Liver (tissue), 8 donors: ENCODE measurements at regions not wholly inside any gene's neighbourhood (a gene's known extent, or its start where the extent isn't known, plus 50 kb on each side); places are given as distances from the start of the nearest gene placed in this dataset.

Experiments used
- DNase-seq: peaks from one replicate; pipeline ENCODE4 v3.0.0-alpha.2; 2017; ENCODE audit warnings: low spot score
- H3K27ac ChIP-seq, 2 donors: one replicate each; pipeline ENCODE4 v1.7.0; 2013; ENCODE audit warnings: inconsistent platforms in 2 of 2, low read length in 2 of 2, control low read depth in 1 of 2, low read depth in 1 of 2, mild to moderate bottlenecking in 1 of 2
- H3K27me3 ChIP-seq, 4 donors: one replicate each; pipeline versions ENCODE4 v1.6.1 to v1.7.0; 2013; ENCODE audit warnings: low read length in 3 of 4, inconsistent platforms in 1 of 4, mild to moderate bottlenecking in 1 of 4, moderate library complexity in 1 of 4; ENCODE audit not compliant: control insufficient read depth in 4 of 4, insufficient read depth in 4 of 4
- H3K36me3 ChIP-seq, 4 donors: one replicate each; pipeline versions ENCODE4 v1.6.1 to v1.7.0; 2013; ENCODE audit warnings: low read length in 3 of 4, mild to moderate bottlenecking in 3 of 4, low read depth in 1 of 4, moderate library complexity in 1 of 4; ENCODE audit not compliant: control insufficient read depth in 4 of 4, insufficient read depth in 3 of 4
- H3K4me1 ChIP-seq, 4 donors: one replicate each; pipeline versions ENCODE4 v1.6.1 to v1.7.0; 2013; ENCODE audit warnings: low read length in 3 of 4, mild to moderate bottlenecking in 3 of 4, moderate library complexity in 1 of 4; ENCODE audit not compliant: control insufficient read depth in 4 of 4, insufficient read depth in 4 of 4
- H3K4me3 ChIP-seq, 3 donors: one replicate each; pipeline versions ENCODE4 v1.6.1 to v1.7.0; 2013; ENCODE audit warnings: low read length in 3 of 3, control low read depth in 1 of 3, low read depth in 1 of 3, mild to moderate bottlenecking in 1 of 3
- H3K9ac ChIP-seq, 2 donors: one replicate each; pipeline ENCODE4 v1.7.0; 2013; ENCODE audit warnings: low read length in 2 of 2, mild to moderate bottlenecking in 2 of 2, moderate library complexity in 2 of 2, control low read depth in 1 of 2, low read depth in 1 of 2
- H3K9me3 ChIP-seq, 4 donors: one replicate each; pipeline versions ENCODE4 v1.6.1 to v1.7.0; 2013; ENCODE audit warnings: low read length in 3 of 4; ENCODE audit not compliant: control insufficient read depth in 4 of 4
- CTCF ChIP-seq: fragments of 150-350 bp; IDR thresholded peaks from 2 replicates; pipeline ENCODE4 v1.5.1; 2017; ENCODE audit warnings: improper control_type of control experiment, low read depth, low read length; ENCODE audit not compliant: missing input control
- EGR1 ChIP-seq, 2 donors: IDR thresholded peaks; 2 replicates each; pipeline ENCODE4 v1.6.1; 2016 to 2018; ENCODE audit warnings: antibody characterized with exemption in 2 of 2, low read depth in 2 of 2
- FOXA1 ChIP-seq: IDR thresholded peaks from 2 replicates; pipeline ENCODE4 v1.6.1; 2016; ENCODE audit warnings: antibody characterized with exemption
- GABPA ChIP-seq, 2 donors: IDR thresholded peaks in 1 of 2; conservative IDR thresholded peaks in 1 of 2; 2 replicates each; pipeline ENCODE4 v1.6.1; 2016; ENCODE audit warnings: antibody characterized with exemption in 2 of 2, mild to moderate bottlenecking in 1 of 2, moderate library complexity in 1 of 2
- HNF4A ChIP-seq, 2 donors: conservative IDR thresholded peaks; 2 replicates each; pipeline ENCODE4 v1.6.1; 2016; ENCODE audit warnings: antibody characterized with exemption in 2 of 2, mild to moderate bottlenecking in 2 of 2
- HNF4G ChIP-seq: IDR thresholded peaks from 2 replicates; pipeline ENCODE4 v1.6.1; 2016; ENCODE audit warnings: antibody characterized with exemption
- JUND ChIP-seq, 2 donors: IDR thresholded peaks; 2 replicates each; pipeline ENCODE4 v1.6.1; 2016; ENCODE audit warnings: antibody characterized with exemption in 2 of 2
- NR2F2 ChIP-seq: IDR thresholded peaks from 2 replicates; pipeline ENCODE4 v1.6.1; 2016; ENCODE audit warnings: antibody characterized with exemption
- RAD21 ChIP-seq, 2 donors: IDR thresholded peaks; 2 replicates each; pipeline ENCODE4 v1.6.1; 2016; ENCODE audit warnings: antibody characterized with exemption in 2 of 2, mild to moderate bottlenecking in 2 of 2
- REST ChIP-seq: IDR thresholded peaks from 2 replicates; pipeline ENCODE4 v1.6.1; 2016; ENCODE audit warnings: antibody characterized with exemption, mild to moderate bottlenecking
- RXRA ChIP-seq, 2 donors: IDR thresholded peaks; 2 replicates each; pipeline ENCODE4 v1.6.1; 2017 to 2018; ENCODE audit warnings: antibody characterized with exemption in 2 of 2, mild to moderate bottlenecking in 1 of 2
- SP1 ChIP-seq: IDR thresholded peaks from 2 replicates; pipeline ENCODE4 v1.6.1; 2018; ENCODE audit warnings: antibody characterized with exemption, mild to moderate bottlenecking
- TAF1 ChIP-seq: conservative IDR thresholded peaks from 2 replicates; pipeline ENCODE4 v1.6.1; 2016; ENCODE audit warnings: antibody characterized with exemption, mild to moderate bottlenecking
- YY1 ChIP-seq: IDR thresholded peaks from 2 replicates; pipeline ENCODE4 v1.6.1; 2016; ENCODE audit warnings: antibody characterized with exemption, mild to moderate bottlenecking
- WGBS: extraction: QIAGEN DNeasy Blood & Tissue Kit; methylation state at CpG from one replicate; pipeline ENCODE4 v1.1.7; 2013; 5-methylcytosine and 5-hydroxymethylcytosine counted together
- TF ChIP-seq, protein P1 (sequence below): IDR thresholded peaks from 2 replicates; pipeline ENCODE4 v1.6.1; 2016; ENCODE audit warnings: antibody characterized with exemption
- donor health status: healthy.
- donor health status: healthy.
- donor health status: healthy.
- donor health status: healthy.
- donor health status: healthy.

DNA sequence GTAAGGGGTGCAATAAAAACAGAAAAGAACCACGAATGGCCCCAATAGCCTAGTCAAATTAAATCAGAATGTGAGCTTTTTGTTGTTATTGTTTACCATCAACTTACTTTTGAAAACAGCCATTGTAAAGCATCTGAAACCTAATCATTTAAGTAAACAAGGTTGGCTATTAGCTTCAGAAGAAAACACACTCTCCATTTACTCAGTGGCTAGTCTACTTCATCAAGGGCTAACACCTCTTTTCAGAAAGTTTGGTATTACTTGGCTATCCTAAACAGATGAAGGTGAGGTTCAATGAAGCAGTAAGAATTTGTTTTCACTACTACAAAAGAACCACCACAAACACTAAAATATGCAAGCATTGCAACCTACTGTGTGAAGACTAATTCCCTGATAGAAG lies 398.0 kb downstream of the CDH2 start:
- 9% methylated on average over 1 of the region's 1 CpG for WGBS

DNA sequence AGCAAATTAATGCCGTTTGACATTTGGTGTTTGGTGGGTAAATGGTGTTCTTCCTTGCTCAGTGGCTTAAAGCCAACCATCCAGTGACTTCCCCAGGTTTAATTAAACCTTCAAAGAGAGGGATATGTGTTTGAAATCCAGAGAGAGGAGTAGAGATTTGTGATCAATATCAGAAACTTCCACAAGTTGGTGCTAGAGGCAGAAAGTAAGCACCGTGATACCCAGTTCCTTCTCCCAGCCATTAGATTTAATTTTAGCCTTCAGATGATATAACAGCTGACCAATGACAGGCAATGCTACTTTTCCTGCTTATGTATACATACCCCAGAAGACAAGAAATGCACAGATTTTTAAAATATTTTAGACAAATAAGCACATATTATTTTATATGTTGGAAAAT lies 398.5 kb downstream of the CDH2 start:
- Histone ChIP-seq H3K4me3 (no peak overlapping the region), H3K4me1 (no peaks in the 10 kb centered on the region), H3K27ac (no peak overlapping the region), H3K36me3 (no peaks in the 10 kb centered on the region), H3K9me3 (no peaks in the 10 kb centered on the region), H3K27me3 (no peaks in the 10 kb centered on the region), H3K9ac (no peak overlapping the region)
- DNase-seq = no peak
- WGBS = 0% methylated on average over 2 of the region's 2 CpGs
- TF ChIP-seq, protein P1, sequence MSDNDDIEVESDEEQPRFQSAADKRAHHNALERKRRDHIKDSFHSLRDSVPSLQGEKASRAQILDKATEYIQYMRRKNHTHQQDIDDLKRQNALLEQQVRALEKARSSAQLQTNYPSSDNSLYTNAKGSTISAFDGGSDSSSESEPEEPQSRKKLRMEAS = no peak
- TF ChIP-seq RAD21 (IDR thresholded peaks at IDR 0.05) = peak; percentile 54 to 75
- peak; percentile 29 for TF ChIP-seq CTCF

More for the DNA sequence above, 398.0 kb downstream of the CDH2 start:
- no peak overlapping the region for H3K4me3 ChIP-seq
- H3K9ac ChIP-seq = no peak overlapping the region
- TF ChIP-seq HNF4G (no peak), NR2F2 (no peak), EGR1 (IDR thresholded peaks at IDR 0.05; ENCODE audit: low read depth in 2 of 2) (no peak), JUND (IDR thresholded peaks at IDR 0.05) (no peak), SP1 (no peak), RXRA (IDR thresholded peaks at IDR 0.05) (no peak)
- no peak overlapping the region for H3K27ac ChIP-seq
- H3K27me3 ChIP-seq = no peaks in the 10 kb centered on the region
- no peaks in the 10 kb centered on the region for H3K4me1 ChIP-seq
- no peaks in the 10 kb centered on the region for H3K36me3 ChIP-seq
- H3K9me3 ChIP-seq = no peaks in the 10 kb centered on the region
- DNase-seq = no peak

DNA sequence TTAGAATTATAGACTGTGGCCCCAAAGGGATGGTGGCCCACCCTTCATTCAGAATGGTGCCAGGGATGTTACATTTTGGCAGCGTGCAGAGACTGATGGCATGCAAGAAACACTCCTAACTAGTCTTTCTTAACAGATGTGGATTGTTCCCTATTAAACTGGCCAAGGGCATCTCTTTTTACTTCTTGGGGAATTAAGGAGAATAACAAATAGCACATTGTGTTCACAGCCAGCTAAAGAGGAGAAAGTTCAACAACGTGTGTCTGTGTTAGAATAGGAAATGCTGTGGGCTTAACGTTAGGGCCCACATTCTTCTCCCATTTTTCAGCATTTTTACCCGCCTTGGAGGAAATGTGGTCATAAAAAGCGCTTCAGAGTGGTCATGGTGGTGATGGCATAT lies 404.8 kb downstream of the CDH2 start:
- DNase-seq = no peak
- TF ChIP-seq FOXA1 (no peak), TAF1 (no peak), JUND (IDR thresholded peaks at IDR 0.05) (no peak)
- WGBS = 68% methylated on average over 5 of the region's 5 CpGs
- H3K9ac ChIP-seq = no peak overlapping the region
- no peaks in the 10 kb centered on the region for H3K9me3 ChIP-seq
- no peak overlapping the region for H3K4me3 ChIP-seq
- no peaks in the 10 kb centered on the region for H3K4me1 ChIP-seq
- no peaks in the 10 kb centered on the region for H3K27me3 ChIP-seq
- H3K27ac ChIP-seq = no peak overlapping the region
- no peaks in the 10 kb centered on the region for H3K36me3 ChIP-seq

DNA sequence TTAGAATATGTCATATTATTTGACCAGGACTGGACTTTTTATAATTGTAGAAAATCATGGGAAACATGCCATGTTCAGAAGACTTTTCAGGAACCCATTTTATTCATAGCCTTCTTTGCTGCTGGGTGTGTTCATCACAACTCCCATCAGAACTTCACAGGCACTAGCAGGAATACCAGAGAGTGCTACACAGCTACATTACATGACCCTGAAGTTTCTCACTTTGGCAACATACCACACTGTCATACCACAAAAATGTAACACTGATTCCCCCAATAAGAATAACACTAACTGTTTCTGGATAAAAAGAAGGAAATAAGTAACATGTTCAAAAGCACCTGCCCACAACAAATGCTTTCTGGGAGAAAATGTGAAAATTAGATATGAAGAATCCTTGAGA lies 405.4 kb downstream of the CDH2 start:
- no peak overlapping the region for H3K4me3 ChIP-seq
- no peaks in the 10 kb centered on the region for H3K36me3 ChIP-seq
- no peak overlapping the region for H3K9ac ChIP-seq
- H3K27me3 ChIP-seq = no peaks in the 10 kb centered on the region
- H3K9me3 ChIP-seq = no peaks in the 10 kb centered on the region
- DNase-seq = no peak
- H3K4me1 ChIP-seq = no peaks in the 10 kb centered on the region
- H3K27ac ChIP-seq = no peak overlapping the region
- TF ChIP-seq SP1 (no peak), YY1 (no peak), FOXA1 (no peak), TAF1 (no peak), RXRA (IDR thresholded peaks at IDR 0.05) (no peak), RAD21 (IDR thresholded peaks at IDR 0.05) (no peak), HNF4A (conservative IDR thresholded peaks at IDR 0.05) (no peak), CTCF (no peak), REST (no peak), GABPA (IDR thresholded peaks at IDR 0.05 in 1 of 2, conservative IDR thresholded peaks at IDR 0.05 in 1 of 2) (no peak), EGR1 (IDR thresholded peaks at IDR 0.05; ENCODE audit: low read depth in 2 of 2) (no peak)
